IPS-NIHi7 (cell line): ENCODE measurements at regions not wholly inside any gene's neighbourhood (a gene's known extent, or its start where the extent isn't known, plus 50 kb on each side); places are given as distances from the start of the nearest gene placed in this dataset.

ENCODE experiments used
- DNase-seq: peaks from one replicate; pipeline ENCODE4 v3.0.0; 2012; ENCODE audit warnings: mixed read lengths; ENCODE audit errors: extremely low spot score

- no peak for DNase-seq
These were observed 169.0 kb upstream of the ARGLU1 start for GRCh38 chr13:106736941-106737340.

DNA sequence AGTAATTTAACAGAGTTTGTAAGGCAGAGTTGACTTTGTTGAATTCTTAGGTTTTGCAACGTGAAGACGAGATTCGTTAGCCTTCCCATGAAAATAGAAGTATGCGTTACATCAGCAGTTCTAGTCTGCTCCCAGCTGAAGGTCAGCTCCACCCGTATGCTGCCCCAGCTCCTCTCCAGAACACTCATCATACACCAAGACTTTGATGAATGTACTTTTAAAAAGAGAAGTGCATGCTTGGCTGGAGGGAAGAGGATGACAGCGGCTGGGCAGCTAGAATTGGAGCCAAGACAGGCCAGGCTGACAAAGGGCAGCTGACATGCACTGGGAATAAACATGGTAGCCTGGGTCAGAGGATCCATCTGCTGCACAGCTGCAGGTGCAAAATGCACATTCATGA, 166.3 kb upstream of the ARGLU1 start:
- DNase-seq = no peak

- DNase-seq = no peak
These were observed 155.1 kb upstream of the ARGLU1 start for GRCh38 chr13:106723036-106723435.

GRCh38 chr13:106722620-106723019, 154.7 kb upstream of the ARGLU1 start:
- no peak for DNase-seq

GRCh38 chr13:106721599-106721998, 153.7 kb upstream of the ARGLU1 start:
- DNase-seq = no peak

- DNase-seq = no peak
These were observed 146.5 kb upstream of the ARGLU1 start for GRCh38 chr13:106714271-106714982.

DNA sequence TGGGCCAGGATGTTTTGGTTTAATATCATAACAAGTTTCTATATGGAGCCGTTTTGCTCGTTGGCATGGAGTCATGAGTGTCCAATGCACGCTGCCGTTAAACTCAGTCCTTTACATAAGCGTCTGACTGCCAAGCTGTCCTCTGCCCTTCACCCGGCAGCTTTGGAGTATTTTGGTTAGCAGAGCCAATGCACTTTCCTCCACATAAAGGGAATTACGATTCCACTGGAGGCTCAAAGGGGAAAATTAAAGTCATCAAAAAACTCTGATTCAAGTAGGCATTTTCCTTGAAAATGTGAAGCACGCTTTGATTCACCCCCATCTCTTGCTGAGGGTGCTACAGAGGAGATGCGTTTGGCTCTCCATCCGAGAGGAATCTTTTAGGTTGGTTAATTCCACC, 144.4 kb upstream of the ARGLU1 start:
- DNase-seq = no peak

DNA sequence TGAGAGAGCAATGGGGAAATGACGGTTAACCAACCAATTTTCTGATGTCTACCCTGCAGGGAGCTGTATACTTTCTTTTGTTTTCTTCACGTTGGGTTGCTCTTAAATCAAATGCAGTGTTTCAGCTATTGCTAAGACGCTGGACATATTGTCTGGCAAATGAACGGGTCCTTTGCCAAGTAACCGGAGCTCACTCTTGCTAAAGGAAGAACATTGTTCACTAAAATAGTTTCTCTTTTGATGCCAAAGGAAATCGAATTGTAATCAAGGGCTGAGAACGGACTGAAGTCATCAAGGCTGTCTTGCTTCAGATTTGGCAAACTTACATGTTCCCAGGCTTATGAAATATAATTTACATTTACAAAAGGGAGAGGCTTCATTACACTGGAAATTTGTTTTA, 142.3 kb upstream of the ARGLU1 start:
- DNase-seq = no peak

DNA sequence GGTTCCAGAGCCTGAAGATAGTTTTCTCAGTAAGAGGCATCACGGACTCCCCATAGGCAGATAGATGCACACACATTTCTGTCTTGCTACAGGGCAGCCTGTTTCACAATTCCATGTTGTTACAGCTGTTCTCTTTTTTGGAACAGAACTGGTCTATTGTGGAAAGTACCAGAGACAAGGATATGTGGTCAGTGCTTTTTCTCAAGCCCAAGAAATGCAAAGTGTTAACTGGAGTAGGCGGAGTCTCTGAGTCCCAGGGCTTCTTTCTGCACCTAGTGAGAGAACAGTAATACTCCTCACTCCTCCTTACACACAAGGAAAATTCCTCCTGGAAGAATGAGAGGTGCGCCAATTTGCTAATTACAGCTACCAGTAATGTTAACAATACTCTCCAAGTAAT, 141.6 kb upstream of the ARGLU1 start:
- DNase-seq = no peak

- DNase-seq = no peak
These were observed 134.6 kb upstream of the ARGLU1 start for GRCh38 chr13:106702505-106702904.

- DNase-seq = no peak
These were observed 133.9 kb upstream of the ARGLU1 start for GRCh38 chr13:106701771-106702341.

- no peak for DNase-seq
These were observed 132.5 kb upstream of the ARGLU1 start for GRCh38 chr13:106700439-106700838.

GRCh38 chr13:106700007-106700406, 132.1 kb upstream of the ARGLU1 start:
- DNase-seq = no peak

GRCh38 chr13:106699311-106699710, 131.4 kb upstream of the ARGLU1 start:
- no peak for DNase-seq

DNA sequence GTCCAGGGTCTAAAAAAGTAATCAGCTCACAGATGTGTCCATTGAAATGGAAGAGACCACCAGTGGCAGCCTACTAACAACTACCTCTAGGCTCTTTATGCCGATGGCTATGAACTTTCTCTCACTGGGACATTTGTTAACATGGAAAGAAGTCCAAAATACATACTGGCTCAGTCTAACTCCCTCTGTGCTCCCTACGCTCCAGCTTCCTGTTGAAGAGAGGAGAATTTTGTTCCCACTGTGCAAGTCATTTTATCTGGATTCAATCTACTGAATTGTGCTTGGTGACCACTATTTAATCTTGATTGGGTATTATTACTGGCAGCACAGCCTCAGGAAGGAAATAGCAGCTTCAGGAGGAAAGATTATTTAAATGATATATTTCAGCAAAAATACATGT, 128.8 kb upstream of the ARGLU1 start:
- no peak for DNase-seq

DNA sequence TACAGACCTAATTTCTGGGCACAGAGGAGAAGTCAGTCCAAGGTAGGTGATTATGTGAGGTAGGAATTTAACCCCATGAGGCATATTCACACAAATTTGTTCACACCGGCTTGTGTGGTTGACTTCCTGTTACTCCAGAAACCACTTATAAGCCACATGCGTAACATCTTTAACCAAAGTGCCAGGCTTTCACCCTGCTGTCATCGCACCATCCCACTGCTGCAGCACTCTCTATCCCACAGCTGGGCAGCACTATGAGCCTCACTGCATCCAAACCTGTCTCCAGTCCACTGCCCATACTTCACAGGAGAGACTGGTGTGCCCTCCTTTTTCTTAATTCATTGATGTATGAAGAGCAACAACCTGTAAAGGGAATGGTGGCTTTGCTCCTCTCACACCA, 128.2 kb upstream of the ARGLU1 start:
- no peak for DNase-seq

- no peak for DNase-seq
These were observed 127.2 kb upstream of the ARGLU1 start for GRCh38 chr13:106695139-106695538.

GRCh38 chr13:106691861-106692260, 123.9 kb upstream of the ARGLU1 start:
- DNase-seq = no peak

DNA sequence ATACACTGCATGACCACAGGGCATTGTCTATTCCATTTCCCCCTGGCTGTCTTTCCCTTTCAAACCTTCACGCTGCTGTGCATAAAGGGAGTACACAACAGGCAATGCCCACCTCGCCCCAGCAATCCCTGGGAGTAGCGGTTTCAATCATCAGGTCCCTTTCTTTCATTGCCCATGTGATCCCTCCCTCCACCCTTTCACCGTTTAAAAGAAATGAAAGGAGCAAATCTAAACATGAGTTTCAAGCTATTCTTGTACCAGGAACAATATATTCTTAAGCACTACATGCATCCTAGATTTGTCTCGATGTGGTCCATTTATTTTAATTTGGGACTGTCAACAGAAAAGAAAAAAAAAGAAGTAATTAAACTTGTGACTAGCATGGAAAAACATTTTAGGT, 123.4 kb upstream of the ARGLU1 start:
- DNase-seq = no peak

GRCh38 chr13:106690779-106691178, 122.8 kb upstream of the ARGLU1 start:
- DNase-seq = no peak

GRCh38 chr13:106689906-106690305, 122.0 kb upstream of the ARGLU1 start:
- DNase-seq = no peak

- no peak for DNase-seq
These were observed 121.0 kb upstream of the ARGLU1 start for GRCh38 chr13:106688940-106689339.

DNA sequence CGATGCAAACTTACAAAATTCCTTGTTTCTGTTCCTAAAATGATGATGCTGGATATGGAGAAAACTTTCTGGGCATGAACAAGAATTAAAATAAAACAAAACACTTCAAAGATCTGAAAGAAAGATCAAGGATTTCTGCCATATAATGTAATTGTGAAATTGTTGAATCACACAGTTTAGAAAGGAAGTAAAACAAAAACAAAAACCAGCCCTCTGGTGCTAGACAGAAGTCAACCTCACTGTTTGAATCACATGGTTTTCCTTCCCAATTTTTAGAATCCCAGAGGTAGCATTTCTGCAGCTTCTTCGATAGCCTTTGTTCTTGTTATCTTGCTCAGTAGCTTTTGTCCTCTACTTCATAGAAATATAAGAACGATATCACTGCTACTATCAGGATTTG, 118.2 kb upstream of the ARGLU1 start:
- DNase-seq = no peak

DNA sequence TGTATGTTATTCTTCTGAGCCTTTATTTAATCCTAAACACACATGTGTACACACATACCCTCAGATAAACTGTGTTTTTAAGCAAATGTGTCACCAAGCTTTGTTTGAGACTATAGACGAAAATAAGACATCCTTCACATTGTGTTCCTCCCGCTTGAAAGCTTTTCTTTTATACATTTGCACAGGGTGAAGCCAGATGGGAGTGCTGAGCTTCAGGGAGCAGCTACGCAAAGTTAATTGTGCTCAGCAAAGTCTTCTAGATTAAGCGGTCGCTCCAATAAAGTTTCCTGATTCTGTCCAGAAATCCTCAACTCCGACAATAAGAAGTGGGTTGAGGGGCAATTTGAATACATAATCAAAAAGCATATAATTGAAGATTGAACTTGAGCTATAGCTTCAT, 117.2 kb upstream of the ARGLU1 start:
- DNase-seq = no peak
